Tibial nerve (tissue), 4 donors: ENCODE measurements at regions not wholly inside any gene's neighbourhood (a gene's known extent, or its start where the extent isn't known, plus 50 kb on each side); places are given as distances from the start of the nearest gene placed in this dataset.

Experiments
- DNase-seq, 2 donors: peaks; one replicate each; pipeline ENCODE4 v3.0.0-alpha.2; 2019; ENCODE audit warnings: low spot score in 2 of 2
- H3K27ac ChIP-seq, 4 donors: fragments of 200-600 bp; sonication (generic) in 3 of 4; one replicate each; pipeline ENCODE4 v1.5.1; 2017 to 2019; ENCODE audit warnings: mild to moderate bottlenecking in 1 of 4
- H3K27me3 ChIP-seq, 2 donors: fragments of 200-600 bp; sonication (generic) in 1 of 2; one replicate each; pipeline versions ENCODE4 v1.5.1 to v1.6.0; 2017 to 2019
- H3K36me3 ChIP-seq, 3 donors: fragments of 200-600 bp; sonication (generic); one replicate each; pipeline ENCODE4 v1.5.1; 2018 to 2019
- H3K4me1 ChIP-seq, 4 donors: fragments of 200-600 bp; sonication (generic) in 3 of 4; one replicate each; pipeline ENCODE4 v1.5.1; 2017 to 2019
- H3K4me3 ChIP-seq, 4 donors: fragments of 200-600 bp; sonication (generic) in 3 of 4; one replicate each; pipeline ENCODE4 v1.5.1; 2017 to 2019; ENCODE audit warnings: mild to moderate bottlenecking in 1 of 4, moderate library complexity in 1 of 4
- H3K9me3 ChIP-seq, 4 donors: fragments of 200-600 bp; sonication (generic) in 3 of 4; one replicate each; pipeline ENCODE4 v1.5.1; 2017 to 2019
- CTCF ChIP-seq, 5 experiments: fragments of 200-600 bp in 3 of 5; fragments of 450-650 bp in 2 of 5; sonication (generic) in 3 of 5; IDR thresholded peaks; one replicate each; pipeline ENCODE4 v1.5.1; 2016 to 2019; ENCODE audit warnings: antibody characterized with exemption in 5 of 5, mild to moderate bottlenecking in 3 of 5, moderate library complexity in 2 of 5
- EP300 ChIP-seq, 2 donors: sonication (generic); formaldehyde crosslinking; IDR thresholded peaks; one replicate each; pipeline ENCODE4 v1.6.1; 2017; ENCODE audit warnings: antibody characterized with exemption in 2 of 2, mild to moderate bottlenecking in 1 of 2
- POLR2A ChIP-seq, 2 donors: fragments of 450-650 bp; IDR thresholded peaks; one replicate each; pipeline ENCODE4 v1.6.1; 2017; ENCODE audit warnings: antibody characterized with exemption in 2 of 2, mild to moderate bottlenecking in 2 of 2, moderate library complexity in 2 of 2
- WGBS, 2 donors: methylation state at CpG; one replicate each; pipeline ENCODE4 v1.1.5; 2018; 5-methylcytosine and 5-hydroxymethylcytosine counted together

DNA sequence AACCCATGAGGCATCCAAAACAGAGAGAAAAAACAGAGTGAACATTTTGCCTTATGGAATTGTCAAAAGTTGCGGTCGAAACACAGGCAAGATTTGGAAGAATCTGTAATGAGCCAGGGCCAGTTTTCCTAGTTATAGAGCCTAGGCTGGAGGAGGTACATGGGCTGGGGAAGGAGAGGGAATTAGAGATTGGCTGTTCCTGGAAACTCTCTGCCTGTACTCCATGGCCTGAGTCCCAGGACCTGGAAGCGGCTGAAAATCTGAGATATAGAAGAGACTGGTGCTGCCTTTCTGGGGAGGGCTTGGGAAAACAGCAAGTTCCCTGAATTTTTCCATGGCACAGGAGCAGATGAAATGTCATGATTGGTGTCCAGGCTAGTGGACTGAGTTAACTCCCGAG lies 122.8 kb upstream of the KLF12 start:
- Histone ChIP-seq H3K4me3 (no peak overlapping the region), H3K4me1 (no peaks in the 10 kb centered on the region), H3K9me3 (no peaks in the 10 kb centered on the region), H3K27me3 (no peaks in the 10 kb centered on the region), H3K27ac (no peak overlapping the region), H3K36me3 (no peaks in the 10 kb centered on the region)
- TF ChIP-seq POLR2A (IDR thresholded peaks at IDR 0.05) (no peak), EP300 (IDR thresholded peaks at IDR 0.05) (no peak), CTCF (IDR thresholded peaks at IDR 0.05) (no peak)
- no peak for DNase-seq
- 84 to 88% methylated on average over 4 of the region's 4 CpGs for WGBS, 2 donors

DNA sequence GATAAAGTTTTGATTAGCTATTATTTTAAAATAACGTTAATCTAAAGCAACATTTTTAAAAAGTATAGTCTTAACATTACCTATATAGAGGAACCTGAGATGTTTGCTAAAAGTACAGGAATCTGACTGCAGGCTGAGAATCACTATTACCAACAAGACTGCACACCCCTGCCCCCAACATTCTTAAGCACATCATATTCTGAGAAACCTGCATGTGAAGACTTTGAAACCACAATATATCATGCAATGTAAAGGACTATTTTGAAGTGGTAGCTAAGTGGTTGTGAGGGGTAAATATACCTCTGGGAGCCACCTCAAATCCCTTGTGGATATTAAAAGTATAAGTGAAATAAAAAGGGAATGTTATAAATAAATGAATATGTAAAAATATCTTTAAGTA lies 119.0 kb upstream of the KLF12 start:
- H3K36me3 ChIP-seq = no peaks in the 10 kb centered on the region
- no peaks in the 10 kb centered on the region for H3K4me1 ChIP-seq
- 54 to 79% methylated on average over 1 of the region's 1 CpG for WGBS, 2 donors
- no peak overlapping the region for H3K4me3 ChIP-seq
- DNase-seq = no peak
- H3K27ac ChIP-seq = no peak overlapping the region
- peaks cover 0 to 3% (median 0%) of the 10 kb centered on the region in 4 donors for H3K9me3 ChIP-seq
- H3K27me3 ChIP-seq = no peaks in the 10 kb centered on the region
- TF ChIP-seq EP300 (IDR thresholded peaks at IDR 0.05) (no peak), CTCF (IDR thresholded peaks at IDR 0.05) (no peak), POLR2A (IDR thresholded peaks at IDR 0.05) (no peak)

DNA sequence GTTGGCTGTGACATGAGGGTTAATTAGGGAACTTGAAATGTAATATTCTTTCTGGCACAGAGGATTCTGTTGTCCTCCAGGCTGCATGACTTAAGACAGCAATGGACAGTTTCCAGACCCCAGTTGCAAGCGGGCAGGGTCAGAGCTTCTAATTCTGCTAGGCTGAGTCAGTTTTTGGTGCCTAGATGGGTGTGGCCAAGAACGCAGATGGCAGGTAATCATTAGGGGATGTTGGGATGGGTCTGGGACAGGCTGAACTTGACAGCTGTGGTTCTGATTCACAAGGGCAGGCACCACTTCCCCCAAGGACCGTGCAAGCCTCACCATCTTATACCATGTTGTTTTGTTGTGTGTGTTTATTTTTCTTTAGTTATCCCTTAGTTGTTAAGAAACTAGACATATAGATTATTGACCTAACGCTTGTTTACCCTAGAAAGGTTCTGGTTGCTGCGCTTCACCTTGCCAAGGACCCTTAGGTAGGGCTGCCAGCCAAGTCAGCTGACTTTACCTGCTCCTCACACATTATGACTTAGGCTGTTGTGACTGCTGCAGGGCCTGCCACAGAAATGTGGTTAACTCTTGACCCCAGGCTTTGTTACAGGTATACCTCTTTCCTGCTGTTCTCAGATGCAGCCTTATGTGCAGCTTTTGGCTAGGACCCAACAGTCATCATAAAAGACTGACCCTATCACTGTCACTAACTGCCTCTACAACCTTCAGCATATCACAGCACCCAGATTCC lies 117.7 kb upstream of the KLF12 start:
- TF ChIP-seq EP300 (IDR thresholded peaks at IDR 0.05) (no peak), CTCF (IDR thresholded peaks at IDR 0.05) (no peak), POLR2A (IDR thresholded peaks at IDR 0.05) (no peak)
- WGBS, 2 donors = 81 to 87% methylated on average over 5 of the region's 5 CpGs
- H3K4me1 ChIP-seq = no peaks in the 10 kb centered on the region
- no peaks in the 10 kb centered on the region for H3K36me3 ChIP-seq
- no peak overlapping the region for H3K4me3 ChIP-seq
- no peaks in the 10 kb centered on the region for H3K27me3 ChIP-seq
- no peak overlapping the region for H3K27ac ChIP-seq
- H3K9me3 ChIP-seq = peaks cover 0 to 3% (median 0%) of the 10 kb centered on the region in 4 donors
- no peak for DNase-seq

GRCh38 chr13:74250738-74251190 lies 116.6 kb upstream of the KLF12 start:
- no peak for DNase-seq
- no peaks in the 10 kb centered on the region for H3K36me3 ChIP-seq
- peaks cover 0 to 3% (median 0%) of the 10 kb centered on the region in 4 donors for H3K9me3 ChIP-seq
- H3K27me3 ChIP-seq = no peaks in the 10 kb centered on the region
- TF ChIP-seq POLR2A (IDR thresholded peaks at IDR 0.05) = no peak
- TF ChIP-seq EP300 (IDR thresholded peaks at IDR 0.05) = no peak
- TF ChIP-seq CTCF (IDR thresholded peaks at IDR 0.05) = no peak
- WGBS, 2 donors = 65 to 74% methylated on average over 2 of the region's 2 CpGs
- peaks cover 0 to 7% (median 0%) of the 10 kb centered on the region in 4 donors for H3K4me1 ChIP-seq
- H3K27ac ChIP-seq = no peak overlapping the region
- H3K4me3 ChIP-seq = no peak overlapping the region

GRCh38 chr13:74248477-74248876 lies 114.3 kb upstream of the KLF12 start:
- Histone ChIP-seq H3K9me3 (peaks cover 0 to 3% (median 0%) of the 10 kb centered on the region in 4 donors), H3K27me3 (no peaks in the 10 kb centered on the region), H3K36me3 (no peaks in the 10 kb centered on the region), H3K27ac (no peak overlapping the region), H3K4me1 (peaks cover 0 to 7% (median 0%) of the 10 kb centered on the region in 4 donors), H3K4me3 (no peak overlapping the region)
- DNase-seq = no peak
- 91 to 97% methylated on average over 4 of the region's 4 CpGs for WGBS, 2 donors
- no peak for TF ChIP-seq EP300 (IDR thresholded peaks at IDR 0.05)
- TF ChIP-seq POLR2A (IDR thresholded peaks at IDR 0.05) = no peak
- TF ChIP-seq CTCF (IDR thresholded peaks at IDR 0.05) = no peak
